ENCODE measurements at regions not wholly inside any gene's neighbourhood (a gene's known extent, or its start where the extent isn't known, plus 50 kb on each side); places are given as distances from the start of the nearest gene placed in this dataset.
"Not testable (repeated sequence)": the region's sequence is repeated elsewhere in the genome, so short reads cannot be mapped to it uniquely, and the experiment has no call there.

DNA sequence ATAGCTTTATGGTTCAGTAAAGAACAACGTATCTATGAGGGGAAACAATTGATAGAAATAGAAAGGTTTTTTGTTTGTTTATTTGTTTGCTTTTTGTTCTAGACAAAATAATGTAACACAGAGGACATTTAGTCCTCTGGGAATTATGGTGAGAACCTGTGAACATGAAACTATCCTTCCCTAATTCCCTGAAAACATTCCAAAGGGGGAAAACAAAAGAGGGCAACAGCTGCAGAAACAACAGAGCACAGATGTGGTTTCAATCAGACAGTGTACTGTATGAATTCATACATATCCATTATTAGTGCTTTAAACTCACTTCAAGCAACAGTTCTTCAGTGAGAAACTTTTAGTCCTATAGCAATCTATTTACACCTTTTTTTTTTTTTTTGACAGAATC is 1489.8 kb upstream of the C9orf72 start:
- H3K27ac Mint-ChIP-seq = no peak overlapping the region
- H3K4me3 Mint-ChIP-seq = no peak overlapping the region
- no peaks in the 10 kb centered on the region for H3K27me3 Mint-ChIP-seq
- intact Hi-C loops (cut with micrococcal nuclease) = no loop called here
- peaks cover 3% of the 10 kb centered on the region for H3K9me3 Mint-ChIP-seq
- no peaks in the 10 kb centered on the region for H3K4me1 Mint-ChIP-seq
- DNase-seq = no peak
- H3K36me3 Mint-ChIP-seq (ENCODE audit: low read depth) = no peaks in the 10 kb centered on the region

- intact Hi-C loops (cut with micrococcal nuclease) = no loop called here
- no peak for DNase-seq
- Mint-ChIP-seq H3K4me3 (no peak overlapping the region), H3K4me1 (no peaks in the 10 kb centered on the region), H3K27me3 (no peaks in the 10 kb centered on the region), H3K36me3 (ENCODE audit: low read depth) (no peaks in the 10 kb centered on the region), H3K9me3 (no peaks in the 10 kb centered on the region), H3K27ac (no peak overlapping the region)
These were observed 1492.9 kb upstream of the C9orf72 start for GRCh38 chr9:29066141-29066640.

GRCh38 chr9:29068461-29068860 is 1495.2 kb upstream of the C9orf72 start:
- intact Hi-C loops (cut with micrococcal nuclease) = no loop called here
- no peak for DNase-seq
- Mint-ChIP-seq H3K4me1 (no peaks in the 10 kb centered on the region), H3K4me3 (no peak overlapping the region), H3K9me3 (no peaks in the 10 kb centered on the region), H3K27me3 (no peaks in the 10 kb centered on the region), H3K27ac (no peak overlapping the region), H3K36me3 (ENCODE audit: low read depth) (no peaks in the 10 kb centered on the region)

GRCh38 chr9:29069376-29069775 is 1496.1 kb upstream of the C9orf72 start:
- no peak overlapping the region for H3K4me3 Mint-ChIP-seq
- no peak for DNase-seq
- no peaks in the 10 kb centered on the region for H3K9me3 Mint-ChIP-seq
- H3K4me1 Mint-ChIP-seq = no peaks in the 10 kb centered on the region
- H3K27me3 Mint-ChIP-seq = no peaks in the 10 kb centered on the region
- intact Hi-C loops (cut with micrococcal nuclease) = no loop called here
- no peaks in the 10 kb centered on the region for H3K36me3 Mint-ChIP-seq (ENCODE audit: low read depth)
- H3K27ac Mint-ChIP-seq = no peak overlapping the region

GRCh38 chr9:29078063-29078666 is 1504.9 kb upstream of the C9orf72 start:
- H3K9me3 Mint-ChIP-seq = peaks cover 4% of the 10 kb centered on the region
- no peak overlapping the region for H3K27ac Mint-ChIP-seq
- DNase-seq = no peak
- intact Hi-C loops (cut with micrococcal nuclease) = no loop called here
- no peaks in the 10 kb centered on the region for H3K4me1 Mint-ChIP-seq
- H3K4me3 Mint-ChIP-seq = no peak overlapping the region
- H3K27me3 Mint-ChIP-seq = no peaks in the 10 kb centered on the region
- H3K36me3 Mint-ChIP-seq (ENCODE audit: low read depth) = no peaks in the 10 kb centered on the region

- intact Hi-C loops (cut with micrococcal nuclease) = no loop called here
- no peaks in the 10 kb centered on the region for H3K4me1 Mint-ChIP-seq
- no peak for DNase-seq
- H3K36me3 Mint-ChIP-seq (ENCODE audit: low read depth) = no peaks in the 10 kb centered on the region
- no peak overlapping the region for H3K4me3 Mint-ChIP-seq
- H3K27ac Mint-ChIP-seq = no peak overlapping the region
- H3K9me3 Mint-ChIP-seq = no peaks in the 10 kb centered on the region
- H3K27me3 Mint-ChIP-seq = no peaks in the 10 kb centered on the region
These were observed 1527.5 kb upstream of the C9orf72 start for GRCh38 chr9:29100762-29101161.

GRCh38 chr9:29104166-29104565 is 1530.9 kb upstream of the C9orf72 start:
- H3K27me3 Mint-ChIP-seq; H3K4me1 Mint-ChIP-seq; DNase-seq; H3K4me3 Mint-ChIP-seq; H3K36me3 Mint-ChIP-seq (ENCODE audit: low read depth); H3K27ac Mint-ChIP-seq; intact Hi-C loops (cut with micrococcal nuclease); H3K9me3 Mint-ChIP-seq: not testable (repeated sequence)

DNA sequence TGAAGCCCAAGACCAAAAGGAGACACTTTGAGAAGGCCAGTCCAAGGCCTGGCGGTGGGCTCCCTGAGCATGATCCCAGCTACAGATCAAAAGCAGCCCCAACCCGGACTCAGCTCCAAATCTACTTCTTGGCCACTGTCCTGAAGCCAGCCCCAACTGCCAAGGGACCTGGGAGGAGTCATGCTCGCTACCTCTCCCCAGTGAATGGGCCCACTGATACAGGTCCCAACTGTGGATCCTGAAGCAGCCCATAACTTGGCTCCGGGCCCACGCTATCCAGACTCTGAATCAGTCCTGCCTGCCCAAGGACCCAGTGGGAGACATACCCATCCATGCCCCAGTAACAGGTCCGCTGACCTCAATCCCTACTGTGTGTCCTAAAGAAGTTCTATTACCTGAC is 1545.3 kb upstream of the C9orf72 start:
- intact Hi-C loops (cut with micrococcal nuclease) = no loop called here
- H3K4me3 Mint-ChIP-seq = no peak overlapping the region
- H3K27me3 Mint-ChIP-seq = no peaks in the 10 kb centered on the region
- no peaks in the 10 kb centered on the region for H3K4me1 Mint-ChIP-seq
- H3K27ac Mint-ChIP-seq = no peak overlapping the region
- no peaks in the 10 kb centered on the region for H3K9me3 Mint-ChIP-seq
- H3K36me3 Mint-ChIP-seq (ENCODE audit: low read depth) = no peaks in the 10 kb centered on the region
- DNase-seq = no peak

DNA sequence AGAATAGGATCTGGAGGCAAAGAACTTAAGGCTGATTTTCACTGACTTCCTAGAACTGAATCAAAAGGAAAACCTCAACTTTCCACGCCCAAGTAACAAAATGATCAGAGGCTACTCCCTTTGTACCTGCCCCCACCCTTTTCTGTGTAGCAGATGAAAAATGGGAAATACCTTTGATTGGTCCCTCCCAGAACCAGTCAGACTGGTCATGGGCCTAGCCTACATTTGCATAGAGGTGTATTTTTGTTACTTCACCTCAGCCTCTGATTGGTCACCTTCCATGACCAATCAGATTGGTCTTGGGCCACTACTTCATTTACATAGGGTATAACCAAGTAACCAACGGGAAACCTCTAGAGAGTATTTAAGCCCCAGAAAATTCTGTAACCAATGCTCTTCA is 1553.5 kb upstream of the C9orf72 start:
- Mint-ChIP-seq H3K27ac (no peak overlapping the region), H3K9me3 (peaks cover 20% of the 10 kb centered on the region), H3K4me1 (no peaks in the 10 kb centered on the region), H3K4me3 (no peak overlapping the region), H3K27me3 (no peaks in the 10 kb centered on the region), H3K36me3 (ENCODE audit: low read depth) (no peaks in the 10 kb centered on the region)
- intact Hi-C loops (cut with micrococcal nuclease) = no loop called here
- DNase-seq = no peak

GRCh38 chr9:29129763-29130162 is 1556.5 kb upstream of the C9orf72 start:
- Mint-ChIP-seq H3K4me3 (no peak overlapping the region), H3K36me3 (ENCODE audit: low read depth) (no peaks in the 10 kb centered on the region), H3K9me3 (peaks cover 22% of the 10 kb centered on the region), H3K4me1 (no peaks in the 10 kb centered on the region), H3K27ac (no peak overlapping the region), H3K27me3 (no peaks in the 10 kb centered on the region)
- DNase-seq = no peak
- intact Hi-C loops (cut with micrococcal nuclease) = no loop called here

DNA sequence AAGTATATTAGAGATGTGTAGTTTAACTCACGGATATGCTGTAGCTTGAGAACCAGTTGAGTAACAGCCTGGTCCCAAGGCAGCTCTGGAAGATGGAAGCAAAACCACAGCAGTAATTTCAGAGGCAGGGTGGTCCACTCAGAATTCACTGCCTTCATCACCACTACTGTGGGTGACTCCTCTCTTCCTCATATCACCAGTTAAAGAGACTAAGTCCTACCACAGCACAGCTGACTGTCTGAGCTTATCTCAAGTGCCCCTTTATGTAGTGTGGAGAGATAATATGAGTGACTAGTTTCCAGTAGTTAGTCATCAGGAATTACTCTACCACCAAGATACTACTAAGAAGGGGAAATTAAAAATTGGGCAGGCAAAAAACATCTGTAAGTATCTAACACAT is 1571.2 kb upstream of the C9orf72 start:
- H3K27ac Mint-ChIP-seq = no peak overlapping the region
- no peak overlapping the region for H3K4me3 Mint-ChIP-seq
- DNase-seq = no peak
- no peaks in the 10 kb centered on the region for H3K9me3 Mint-ChIP-seq
- intact Hi-C loops (cut with micrococcal nuclease) = no loop called here
- H3K36me3 Mint-ChIP-seq (ENCODE audit: low read depth) = no peaks in the 10 kb centered on the region
- no peaks in the 10 kb centered on the region for H3K27me3 Mint-ChIP-seq
- no peaks in the 10 kb centered on the region for H3K4me1 Mint-ChIP-seq

GRCh38 chr9:29150606-29151005 is 1577.3 kb upstream of the C9orf72 start:
- no peaks in the 10 kb centered on the region for H3K4me1 Mint-ChIP-seq
- H3K9me3 Mint-ChIP-seq = no peaks in the 10 kb centered on the region
- H3K4me3 Mint-ChIP-seq = no peak overlapping the region
- no peaks in the 10 kb centered on the region for H3K27me3 Mint-ChIP-seq
- H3K36me3 Mint-ChIP-seq (ENCODE audit: low read depth) = no peaks in the 10 kb centered on the region
- intact Hi-C loops (cut with micrococcal nuclease) = no loop called here
- H3K27ac Mint-ChIP-seq = no peak overlapping the region
- DNase-seq = no peak

- Mint-ChIP-seq H3K27ac (no peak overlapping the region), H3K4me1 (no peaks in the 10 kb centered on the region), H3K9me3 (no peaks in the 10 kb centered on the region), H3K36me3 (ENCODE audit: low read depth) (no peaks in the 10 kb centered on the region), H3K4me3 (no peak overlapping the region), H3K27me3 (no peaks in the 10 kb centered on the region)
- intact Hi-C loops (cut with micrococcal nuclease) = no loop called here
- no peak for DNase-seq
These were observed 1587.6 kb upstream of the C9orf72 start for GRCh38 chr9:29160763-29161353.

GRCh38 chr9:29174136-29174535 is 1600.9 kb upstream of the C9orf72 start:
- Mint-ChIP-seq H3K27ac (no peak overlapping the region), H3K36me3 (ENCODE audit: low read depth) (no peaks in the 10 kb centered on the region), H3K4me1 (no peaks in the 10 kb centered on the region), H3K4me3 (no peak overlapping the region), H3K9me3 (no peaks in the 10 kb centered on the region), H3K27me3 (no peaks in the 10 kb centered on the region)
- intact Hi-C loops (cut with micrococcal nuclease) = no loop called here
- no peak for DNase-seq

GRCh38 chr9:29176231-29176630 is 1603.0 kb upstream of the C9orf72 start:
- no peak overlapping the region for H3K4me3 Mint-ChIP-seq
- no peaks in the 10 kb centered on the region for H3K4me1 Mint-ChIP-seq
- H3K27ac Mint-ChIP-seq = no peak overlapping the region
- no peaks in the 10 kb centered on the region for H3K36me3 Mint-ChIP-seq (ENCODE audit: low read depth)
- intact Hi-C loops (cut with micrococcal nuclease) = no loop called here
- H3K9me3 Mint-ChIP-seq = no peaks in the 10 kb centered on the region
- DNase-seq = no peak
- no peaks in the 10 kb centered on the region for H3K27me3 Mint-ChIP-seq
